GM12892 (cell line): ENCODE measurements at regions not wholly inside any gene's neighbourhood (a gene's known extent, or its start where the extent isn't known, plus 50 kb on each side); places are given as distances from the start of the nearest gene placed in this dataset.

Experiments
- POLR2A ChIP-seq: IDR thresholded peaks from 2 replicates; pipeline ENCODE4 v1.6.1; 2011; ENCODE audit warnings: low read depth, low read length, control low read depth
- POLR2AphosphoS5 ChIP-seq: IDR thresholded peaks from 2 replicates; pipeline ENCODE4 v1.6.1; 2011; ENCODE audit warnings: low read depth, low read length, control low read depth
- TAF1 ChIP-seq: IDR thresholded peaks from 2 replicates; pipeline ENCODE4 v1.6.1; 2011; ENCODE audit warnings: low read depth, mild to moderate bottlenecking, control low read depth, low read length, borderline replicate concordance

- TF ChIP-seq POLR2A (no peak), POLR2AphosphoS5 (no peak), TAF1 (no peak)
Measured at GRCh38 chr5:15183520-15183919, 311.9 kb upstream of the ANKH start.
